T-helper 2 cell treated with Interferon-gamma antibody and Interleukin-4, amounts not matched to agents 100 ng/mL and 5 ng/mL, for 36 hours (primary cell): ENCODE measurements at regions not wholly inside any gene's neighbourhood (a gene's known extent, or its start where the extent isn't known, plus 50 kb on each side); places are given as distances from the start of the nearest gene placed in this dataset.
"Not testable (repeated sequence)": the region's sequence is repeated elsewhere in the genome, so short reads cannot be mapped to it uniquely, and the experiment has no call there.

Source experiments
- intact Hi-C: fragments of 100-400 bp; cut with micrococcal nuclease; formaldehyde crosslinking; loops from one replicate; pipeline ENCODE4 v1.15.1; 2023

DNA sequence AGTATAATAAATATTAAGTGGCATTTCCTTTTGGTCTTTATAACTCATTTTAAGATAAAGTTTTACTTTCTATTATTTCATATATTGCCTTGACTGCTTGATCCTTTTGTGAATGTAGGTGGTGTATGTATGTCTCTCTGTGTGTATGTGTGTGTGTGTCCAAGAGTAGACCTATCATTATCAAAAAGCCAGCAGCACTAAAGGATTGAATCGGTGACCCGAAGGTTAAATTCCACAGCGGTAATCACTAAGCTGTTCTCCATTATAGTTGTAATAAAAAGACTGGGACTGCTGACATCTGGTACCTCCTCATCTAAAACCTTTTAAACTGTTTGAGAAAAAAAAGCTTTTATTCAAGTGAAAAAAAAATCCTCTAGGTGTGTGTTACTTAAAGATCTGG lies 1014.8 kb downstream of the PCDH7 start:
- intact Hi-C loops: no loop called here

DNA sequence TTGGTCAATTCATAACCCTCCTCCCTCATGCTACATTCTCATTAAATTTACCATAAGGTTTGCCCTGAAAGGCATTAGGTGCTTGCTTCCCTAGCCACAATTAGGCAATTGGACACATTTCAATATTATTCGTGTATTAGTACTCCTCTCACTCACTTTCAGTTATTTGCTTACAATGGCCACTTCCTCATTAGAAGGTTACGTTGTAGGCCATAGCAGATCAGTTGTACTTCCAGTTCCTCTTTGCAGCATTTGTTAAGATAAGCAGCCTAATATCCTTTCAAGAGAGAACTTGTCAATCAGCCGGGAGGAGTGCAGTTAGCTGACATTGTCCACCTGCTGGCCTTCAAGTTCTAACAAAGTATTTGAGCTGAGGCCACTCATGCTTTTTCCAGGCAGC lies 1017.2 kb downstream of the PCDH7 start:
- intact Hi-C loops: no loop called here

DNA sequence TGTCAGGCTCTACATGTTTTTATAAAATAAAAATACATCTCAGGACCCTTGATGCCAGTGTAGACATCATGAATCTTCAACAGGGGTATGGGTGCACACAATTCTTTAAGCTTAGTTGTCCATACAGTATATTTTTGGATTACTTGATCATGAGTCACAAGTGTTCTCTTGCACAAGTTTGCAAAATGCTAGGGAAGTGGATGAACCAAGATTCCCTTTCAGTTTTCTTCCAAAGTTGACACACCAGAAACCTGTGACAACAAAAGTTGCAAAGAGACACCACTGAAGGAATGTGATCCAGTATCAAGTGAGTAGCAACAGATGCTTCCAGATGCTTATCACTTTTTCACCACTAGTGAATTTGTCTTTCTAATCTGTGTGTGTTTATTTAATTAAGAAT lies 1021.2 kb downstream of the PCDH7 start:
- intact Hi-C loops: no loop called here

DNA sequence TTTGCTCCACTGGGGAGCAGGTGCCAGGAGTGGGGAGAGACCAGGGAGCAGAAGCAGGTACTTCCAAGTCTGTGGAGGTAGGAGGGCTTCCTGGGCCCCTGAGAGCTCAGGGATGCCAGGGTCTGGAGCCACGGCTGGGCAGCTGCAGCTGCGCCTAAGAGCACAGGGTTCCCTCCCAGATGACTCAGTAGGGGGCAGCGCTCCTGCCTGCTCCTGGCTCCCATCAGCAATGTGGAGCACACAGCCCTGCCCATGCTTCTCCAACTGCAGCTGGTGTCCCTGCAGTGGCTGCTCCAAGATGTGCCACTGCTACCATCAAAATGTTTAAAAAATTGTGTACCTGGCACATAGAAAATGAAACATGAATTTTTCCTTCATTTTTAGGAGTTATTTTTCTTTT lies 1028.2 kb downstream of the PCDH7 start:
- intact Hi-C loops: no loop called here

DNA sequence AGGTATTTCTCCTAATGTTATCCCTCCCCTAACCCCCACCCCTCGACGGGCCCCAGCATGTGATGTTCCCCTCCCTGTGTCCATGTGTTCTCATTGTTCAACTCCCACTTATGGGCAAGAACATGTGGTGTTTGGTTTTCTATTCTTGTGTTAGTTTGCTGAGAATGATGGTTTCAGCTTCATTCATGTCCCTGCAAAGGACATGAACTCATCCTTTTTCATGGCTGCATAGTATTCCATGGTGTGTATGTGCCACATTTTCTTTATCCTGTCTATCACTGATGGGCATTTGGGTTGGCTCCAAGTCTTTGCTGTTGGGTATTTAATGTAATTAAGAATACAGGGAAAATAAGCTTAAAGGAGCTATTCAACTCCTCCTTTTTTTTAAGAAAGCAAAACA lies 1030.4 kb downstream of the PCDH7 start:
- intact Hi-C loops: not testable (repeated sequence)

DNA sequence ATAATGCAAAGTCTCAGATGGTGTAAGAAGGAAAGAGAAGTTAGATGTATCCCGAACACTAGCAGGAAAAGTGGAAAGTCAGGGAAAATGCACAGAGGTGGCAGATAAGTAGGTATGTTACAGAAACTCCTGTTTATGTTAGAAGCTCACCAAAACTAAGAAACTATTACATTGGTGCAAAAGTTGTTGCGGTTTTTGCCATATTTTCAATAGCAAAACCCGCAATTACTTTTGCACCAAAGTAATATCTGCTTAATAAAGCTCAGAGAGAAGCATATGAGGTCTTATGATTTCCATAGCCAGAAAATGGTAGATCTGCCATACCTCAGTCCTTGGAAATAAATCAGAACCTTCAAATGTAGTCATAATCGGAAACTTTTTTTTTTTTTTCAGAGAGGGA lies 1035.6 kb downstream of the PCDH7 start:
- intact Hi-C loops: no loop called here

DNA sequence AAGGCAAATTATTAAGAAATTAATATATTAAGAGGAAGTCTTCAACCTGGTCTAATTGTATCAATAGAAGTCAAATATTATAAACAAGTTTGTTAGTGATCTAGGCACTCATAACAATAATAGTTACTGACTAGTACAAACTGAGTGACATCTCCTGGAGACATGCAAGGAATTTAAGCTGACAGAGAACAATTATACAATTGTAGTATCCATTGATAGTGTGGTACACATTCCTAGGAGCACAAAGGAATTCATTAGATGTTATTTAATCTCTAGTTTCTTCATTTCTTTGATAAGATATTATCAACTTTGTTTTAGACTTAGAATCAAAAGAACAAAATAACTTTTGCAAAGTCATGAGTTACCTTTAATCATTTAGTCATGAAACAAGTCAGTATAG lies 1048.6 kb downstream of the PCDH7 start:
- intact Hi-C loops: no loop called here

DNA sequence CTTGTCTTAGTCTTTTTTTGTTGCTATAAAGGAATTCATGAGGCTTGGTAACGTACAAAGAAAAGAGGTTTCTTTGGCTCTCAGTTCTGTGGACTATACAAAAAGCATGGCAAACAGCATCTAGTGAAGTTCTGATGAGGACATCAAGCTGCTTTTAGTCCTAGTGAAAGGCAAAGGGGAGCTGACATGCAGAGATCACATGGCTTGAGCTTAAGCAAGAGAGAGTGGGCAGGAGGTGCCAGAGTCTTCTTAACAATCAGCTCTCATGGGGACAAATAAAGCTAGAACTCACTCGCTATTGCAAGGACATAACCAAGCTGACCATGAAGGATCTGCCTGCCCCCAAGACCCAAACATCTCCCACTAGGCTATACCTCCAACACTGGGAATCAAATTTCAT lies 1063.1 kb downstream of the PCDH7 start:
- intact Hi-C loops: no loop called here

DNA sequence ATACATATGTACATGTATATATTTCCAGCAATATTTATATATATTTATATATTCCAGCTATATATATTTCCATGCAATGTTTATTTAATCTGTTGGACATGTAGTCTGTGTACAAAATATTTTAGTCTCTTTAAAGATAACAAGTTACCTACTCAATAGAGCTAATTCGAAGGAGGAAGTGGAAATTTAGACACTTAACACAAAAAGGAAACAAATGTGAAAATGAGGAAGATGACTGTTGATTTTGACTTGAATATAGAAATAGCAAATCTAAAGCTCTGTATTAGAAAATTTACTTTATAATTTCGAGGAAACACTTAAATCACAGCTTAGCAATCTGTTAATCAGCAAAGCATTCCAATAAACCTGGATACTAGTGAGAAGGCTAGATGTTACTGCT lies 1064.4 kb downstream of the PCDH7 start:
- intact Hi-C loops: no loop called here

DNA sequence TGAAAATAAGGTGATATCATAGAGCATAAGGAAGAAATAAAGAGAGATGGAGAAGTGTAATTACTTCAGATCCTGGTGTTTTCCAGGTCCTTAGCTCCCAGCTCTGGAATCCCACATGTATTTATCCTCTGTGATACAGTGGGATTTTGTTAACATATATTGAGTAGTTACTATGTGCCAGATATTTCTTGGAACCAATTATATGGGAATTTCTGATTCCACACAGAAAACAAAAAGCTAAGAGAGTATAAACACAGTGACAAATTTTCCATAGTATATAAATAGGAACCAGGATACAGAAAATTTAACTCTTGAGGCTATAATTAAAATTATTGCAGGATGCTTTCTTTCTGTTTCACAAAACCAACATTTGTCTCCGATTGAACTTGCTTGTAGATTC lies 1067.5 kb downstream of the PCDH7 start:
- intact Hi-C loops: no loop called here

DNA sequence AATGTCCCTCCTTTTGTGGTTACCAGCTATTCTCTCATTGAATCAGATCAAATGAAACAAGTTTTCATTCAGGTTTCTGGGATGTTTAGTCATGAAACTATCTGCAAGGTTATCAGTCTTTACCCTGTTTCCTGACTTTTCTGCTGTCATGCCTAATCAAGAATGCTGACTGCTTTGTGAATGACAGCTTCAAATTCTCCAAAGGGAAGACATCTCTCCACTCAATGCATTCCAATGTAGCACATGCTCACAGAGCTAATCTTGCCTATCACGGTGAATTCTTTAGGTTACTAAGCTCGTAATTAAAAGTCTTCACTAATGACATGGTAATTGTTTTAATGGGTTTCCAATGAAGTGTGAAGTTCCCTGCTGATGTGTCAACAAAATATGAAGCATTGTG lies 1068.5 kb downstream of the PCDH7 start:
- intact Hi-C loops: no loop called here

DNA sequence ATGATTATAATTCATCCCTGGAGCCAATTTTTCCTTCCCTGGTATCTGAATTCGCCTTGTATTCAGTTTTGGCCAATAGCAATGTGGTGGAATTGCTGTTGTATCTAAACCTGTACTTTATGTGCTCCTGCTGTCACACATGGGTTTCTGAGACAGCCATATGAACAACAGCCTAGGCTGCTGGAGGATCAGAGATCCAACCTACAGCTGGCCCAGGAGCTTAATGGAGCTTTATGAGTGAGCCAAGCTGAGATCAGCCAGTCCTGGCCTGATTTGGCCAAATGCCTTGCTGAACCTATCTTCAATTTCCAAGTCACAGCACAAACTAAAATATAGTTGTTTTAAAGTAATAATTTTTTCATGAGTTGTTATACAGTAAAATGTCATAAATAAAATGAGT lies 1071.5 kb downstream of the PCDH7 start:
- intact Hi-C loops: no loop called here

DNA sequence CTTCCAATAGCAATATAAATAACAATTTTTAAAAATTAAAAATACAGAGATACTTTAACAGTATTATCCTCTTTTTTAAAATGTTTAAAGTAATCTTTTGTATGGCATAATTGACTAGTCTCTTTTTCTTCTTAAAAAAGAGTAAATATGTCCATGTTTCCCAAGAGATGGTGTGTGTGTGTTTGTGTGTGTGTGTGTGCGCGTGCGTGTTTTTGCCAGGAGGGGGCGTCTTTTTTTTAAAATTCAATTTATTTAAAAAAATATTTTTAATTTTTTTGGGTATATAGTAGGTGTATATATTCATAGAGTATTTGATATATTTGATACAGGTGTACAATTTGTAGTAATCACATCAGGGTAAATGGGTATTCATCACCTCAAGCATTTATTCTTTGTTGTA lies 1073.7 kb downstream of the PCDH7 start:
- intact Hi-C loops: no loop called here

DNA sequence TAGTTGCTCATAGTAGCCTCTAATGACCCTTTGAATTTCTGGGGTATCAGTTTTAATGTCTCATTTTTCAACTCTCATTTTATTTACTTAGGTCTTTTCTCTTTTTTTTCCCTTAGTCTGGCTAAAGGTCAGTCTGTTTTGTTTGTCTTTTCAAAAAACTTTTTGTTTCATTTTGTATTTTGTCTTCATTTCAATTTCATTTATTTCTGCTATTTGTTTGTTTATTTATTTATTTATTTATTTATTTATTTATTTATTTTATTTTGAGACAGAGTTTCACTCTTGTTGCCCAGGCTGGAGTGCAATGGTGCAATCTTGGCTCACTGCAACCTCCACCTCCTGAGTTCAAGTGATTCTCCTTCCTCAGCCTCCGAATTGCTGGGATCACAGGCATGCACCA lies 1076.9 kb downstream of the PCDH7 start:
- intact Hi-C loops: not testable (repeated sequence)

DNA sequence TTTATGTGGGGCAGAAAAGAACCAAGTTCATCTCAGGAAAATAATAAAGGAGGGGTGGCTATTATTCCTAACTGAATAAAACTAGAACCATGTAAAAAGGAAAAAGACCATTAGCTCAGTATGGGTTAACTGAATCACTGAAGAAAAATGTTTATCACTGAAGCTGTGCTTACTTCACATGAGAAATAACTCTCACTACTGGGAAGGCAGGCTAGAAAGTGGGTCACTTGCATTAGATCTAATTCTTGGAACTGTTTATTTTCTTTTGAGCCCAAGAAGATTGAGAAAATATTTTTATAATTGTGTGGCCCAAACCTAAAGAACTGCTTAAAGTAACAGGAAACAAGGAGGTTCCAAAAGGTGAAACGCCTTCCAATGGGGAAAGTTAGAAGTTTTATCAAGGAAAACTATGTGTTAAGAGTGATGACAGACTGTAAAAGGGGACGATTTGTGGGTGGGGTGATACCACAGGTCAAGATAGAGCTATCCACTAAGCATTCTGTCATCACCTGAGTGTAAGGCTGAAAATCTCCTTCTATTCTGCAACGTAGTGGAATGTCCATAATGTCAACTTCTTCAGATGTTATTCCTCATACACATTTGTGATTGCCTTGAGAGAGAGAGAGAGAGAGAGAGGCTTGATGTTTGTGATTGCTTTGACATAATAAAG lies 1083.5 kb downstream of the PCDH7 start:
- intact Hi-C loops: no loop called here

DNA sequence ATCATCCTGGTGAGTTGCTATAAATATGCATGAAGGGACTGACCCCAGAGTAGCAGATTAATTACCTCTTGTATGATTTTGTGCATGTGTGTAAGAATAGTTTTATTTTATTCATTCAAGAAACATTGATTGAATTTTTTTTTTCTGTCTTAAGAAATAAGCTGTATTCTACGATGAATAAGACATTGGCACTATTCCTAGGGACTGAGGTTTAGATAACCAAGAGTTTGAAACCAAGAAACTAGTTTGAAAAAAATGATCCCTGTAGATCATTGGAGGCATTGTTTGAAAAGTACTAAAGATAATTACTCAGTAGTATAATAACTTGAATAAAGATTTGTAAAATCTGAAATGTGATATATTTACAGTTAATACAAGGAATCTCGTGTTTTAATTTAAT lies 1086.9 kb downstream of the PCDH7 start:
- intact Hi-C loops: no loop called here

DNA sequence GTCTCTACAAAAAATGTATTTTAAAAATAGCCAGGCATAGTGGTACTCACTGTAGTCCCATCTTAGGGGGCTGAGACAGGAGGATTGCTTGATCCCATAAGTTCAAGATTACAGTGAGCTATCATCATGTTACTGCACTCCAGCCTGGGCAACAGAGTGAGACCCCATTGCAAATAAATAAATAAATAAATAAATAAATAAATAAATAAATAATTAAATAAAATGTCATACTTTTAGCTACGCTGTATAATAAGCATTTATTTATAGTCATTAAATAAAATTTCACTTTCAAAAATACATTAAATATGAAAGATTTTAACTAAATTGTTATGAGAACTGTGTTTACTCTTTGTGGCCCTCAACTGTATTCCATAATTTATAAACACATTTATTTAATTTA lies 1124.2 kb downstream of the PCDH7 start:
- intact Hi-C loops: no loop called here

DNA sequence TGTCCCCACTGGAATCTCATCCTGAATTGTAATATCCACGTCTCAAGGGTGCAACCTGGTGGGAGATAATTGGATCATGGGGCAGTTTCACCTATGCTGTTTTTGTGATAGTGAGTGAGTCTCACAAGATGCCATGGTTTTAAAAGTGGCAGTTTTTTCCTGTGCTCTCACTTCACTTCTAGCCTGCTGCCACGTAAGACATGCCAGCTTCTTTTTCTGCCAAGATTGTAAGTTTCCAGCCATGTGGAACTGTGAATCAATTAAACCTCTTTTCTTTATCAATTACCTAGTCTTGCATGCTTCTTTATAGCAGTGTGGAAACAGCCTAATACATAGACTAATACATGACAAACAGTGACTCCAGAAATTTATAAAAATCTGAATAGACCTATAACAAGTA lies 1131.8 kb downstream of the PCDH7 start:
- intact Hi-C loops: no loop called here

DNA sequence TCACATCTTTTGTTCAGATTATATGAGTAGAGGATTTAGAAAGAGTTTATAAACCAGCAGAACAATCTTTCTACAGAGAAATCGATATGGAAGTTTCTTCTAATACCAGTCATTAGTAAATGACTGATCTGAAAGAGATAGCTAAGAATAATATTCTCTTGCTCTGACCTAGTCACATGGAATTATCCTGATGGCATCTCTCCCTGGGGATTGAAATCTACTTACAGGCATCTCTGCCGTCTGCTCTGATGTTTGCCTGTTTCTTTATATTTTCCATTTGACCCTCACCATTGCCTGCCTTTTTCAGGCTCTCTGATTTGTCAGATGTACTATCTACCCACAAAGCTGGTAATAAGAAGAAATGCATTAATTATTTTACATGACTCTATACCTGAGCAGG lies 1157.3 kb downstream of the PCDH7 start:
- intact Hi-C loops: no loop called here

DNA sequence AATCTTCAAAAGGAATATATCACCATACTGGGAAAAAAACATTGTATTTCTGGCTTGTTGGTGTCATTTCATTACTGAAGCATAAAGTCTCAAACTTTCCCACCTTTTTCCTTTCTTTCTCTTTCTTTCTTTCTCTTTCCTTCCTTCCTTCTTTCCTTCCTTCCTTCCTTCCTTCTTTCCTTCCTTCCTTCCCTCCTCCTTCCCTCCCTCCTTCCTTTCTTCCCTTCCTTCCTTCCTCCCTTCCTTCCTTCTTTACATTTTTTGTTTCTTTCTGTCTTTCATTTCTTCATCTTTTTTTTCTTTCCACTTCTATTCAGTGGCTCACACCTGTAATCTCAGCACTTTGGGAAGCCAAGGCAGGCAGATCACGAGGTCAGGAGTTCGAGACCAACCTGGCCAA lies 1160.7 kb downstream of the PCDH7 start:
- intact Hi-C loops: not testable (repeated sequence)

DNA sequence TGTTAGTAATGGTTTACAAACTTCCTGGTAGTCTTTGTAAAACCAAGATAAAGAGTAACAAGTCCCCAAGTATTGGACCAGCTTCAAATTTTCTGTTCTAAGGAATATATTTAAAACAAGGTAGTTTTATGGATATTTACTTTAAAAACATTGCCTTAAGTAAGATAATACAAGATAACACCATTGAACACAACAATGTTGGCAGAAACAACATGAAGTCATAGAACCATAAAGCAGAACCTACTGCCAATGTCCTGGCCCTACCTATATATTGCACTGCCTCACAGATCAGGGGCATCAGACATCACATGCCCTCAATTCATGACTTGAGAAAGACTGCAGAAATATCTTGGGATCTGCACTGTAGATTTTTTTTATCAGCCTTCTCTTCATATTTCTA lies 1176.2 kb downstream of the PCDH7 start:
- intact Hi-C loops: no loop called here

DNA sequence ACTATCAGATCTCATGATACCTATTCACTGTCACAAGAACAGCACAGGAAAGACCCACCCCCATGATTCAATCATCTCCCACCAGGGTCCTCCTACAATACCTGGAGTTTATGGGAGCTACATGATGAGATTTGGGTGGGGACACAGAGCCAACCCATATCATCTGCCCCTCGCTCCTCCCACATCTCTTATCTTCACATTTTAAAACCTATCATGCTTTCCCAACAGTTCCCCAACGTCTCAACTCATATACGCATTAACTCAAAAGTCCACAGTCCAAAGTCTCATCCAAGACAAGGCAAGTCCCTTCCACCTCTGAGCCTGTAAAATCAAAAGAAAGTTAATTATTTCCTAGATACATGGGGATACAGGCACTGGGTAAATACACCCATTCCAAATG lies 1185.2 kb downstream of the PCDH7 start:
- intact Hi-C loops: no loop called here

DNA sequence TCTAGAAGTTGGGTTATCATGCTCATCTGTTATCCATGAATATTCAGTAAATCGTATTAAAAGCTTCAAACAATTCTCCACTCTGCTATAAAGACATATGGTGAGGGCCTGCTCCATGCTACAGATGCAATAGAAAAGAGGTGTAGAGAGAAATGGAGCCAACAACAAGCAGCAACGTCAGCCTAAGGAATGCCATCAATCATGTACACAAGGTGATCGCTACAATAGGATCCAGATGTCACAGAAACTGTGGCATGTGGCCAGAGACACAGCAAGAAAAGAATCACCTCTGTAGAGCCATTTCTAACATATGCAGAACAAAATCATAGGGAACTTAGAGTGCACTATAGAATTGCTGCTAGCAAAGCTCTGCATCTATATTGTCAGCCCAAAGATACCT lies 1188.1 kb downstream of the PCDH7 start:
- intact Hi-C loops: no loop called here

DNA sequence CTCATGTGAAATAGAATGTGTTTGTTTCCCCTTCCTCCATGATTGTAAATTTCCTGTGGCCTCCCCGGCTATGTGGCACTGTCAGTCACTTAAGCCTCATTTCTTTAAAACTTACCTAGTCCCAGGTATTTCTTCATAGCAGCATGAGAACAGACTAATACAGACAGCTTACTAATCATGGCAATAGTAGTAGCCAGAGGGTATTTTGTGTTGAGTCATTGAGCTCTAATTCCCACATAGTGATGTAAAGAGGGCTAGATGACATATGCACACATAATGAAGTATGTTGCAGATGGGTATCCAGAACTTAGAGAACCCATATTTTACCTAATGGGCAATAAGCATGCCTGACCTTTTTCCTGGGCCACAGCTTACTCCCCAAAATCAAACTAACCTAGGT lies 1197.2 kb downstream of the PCDH7 start:
- intact Hi-C loops: no loop called here
